Cardiac fibroblast (primary cell): ENCODE measurements at regions not wholly inside any gene's neighbourhood (a gene's known extent, or its start where the extent isn't known, plus 50 kb on each side); places are given as distances from the start of the nearest gene placed in this dataset.
"Not testable (repeated sequence)": the region's sequence is repeated elsewhere in the genome, so short reads cannot be mapped to it uniquely, and the experiment has no call there.

ENCODE experiments used
- DNase-seq, 2 donors: peaks; one replicate each; pipeline versions ENCODE4 v3.0.0 to v3.0.0-alpha.2; 2010; ENCODE audit warnings: low read depth in 2 of 2
- H3K4me3 ChIP-seq, 2 donors: replicated peaks in 1 of 2; 1 replicate in 1 of 2; 2 replicates in 1 of 2; pipeline ENCODE4 v1.5.1; 2011; ENCODE audit warnings: low read depth in 2 of 2, low read length in 2 of 2, mild to moderate bottlenecking in 2 of 2, moderate library complexity in 1 of 2
- CTCF ChIP-seq: IDR thresholded peaks from one replicate; pipeline ENCODE4 v1.5.1; 2011; ENCODE audit warnings: low read depth, mild to moderate bottlenecking, low read length, inconsistent platforms

GRCh38 chr9:86573886-86574285 lies 219.7 kb upstream of the TUT7 start:
- TF ChIP-seq CTCF, result no peak
- H3K4me3 ChIP-seq, result no peak overlapping the region
- DNase-seq, result no peak

DNA sequence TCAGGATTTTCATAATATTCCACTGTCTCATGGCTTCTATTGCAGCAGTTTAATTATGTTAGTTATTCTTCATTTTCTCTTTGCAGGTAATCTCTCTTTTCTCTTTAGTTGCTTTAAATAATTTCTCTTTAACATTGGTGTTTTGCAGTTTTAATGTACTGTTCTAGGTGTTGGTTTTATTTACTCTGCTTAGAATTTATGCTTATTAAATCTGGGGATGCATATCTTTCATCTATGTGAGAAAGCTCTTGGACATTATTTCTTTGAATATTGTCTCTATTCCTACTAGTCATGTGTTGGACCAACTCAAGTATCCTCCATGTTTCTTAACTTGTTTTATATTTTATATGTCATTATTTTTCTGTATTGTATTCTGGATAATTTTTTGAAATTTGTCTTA lies 218.7 kb upstream of the TUT7 start:
- H3K4me3 ChIP-seq, result no peak overlapping the region
- TF ChIP-seq CTCF, result no peak
- no peak for DNase-seq

DNA sequence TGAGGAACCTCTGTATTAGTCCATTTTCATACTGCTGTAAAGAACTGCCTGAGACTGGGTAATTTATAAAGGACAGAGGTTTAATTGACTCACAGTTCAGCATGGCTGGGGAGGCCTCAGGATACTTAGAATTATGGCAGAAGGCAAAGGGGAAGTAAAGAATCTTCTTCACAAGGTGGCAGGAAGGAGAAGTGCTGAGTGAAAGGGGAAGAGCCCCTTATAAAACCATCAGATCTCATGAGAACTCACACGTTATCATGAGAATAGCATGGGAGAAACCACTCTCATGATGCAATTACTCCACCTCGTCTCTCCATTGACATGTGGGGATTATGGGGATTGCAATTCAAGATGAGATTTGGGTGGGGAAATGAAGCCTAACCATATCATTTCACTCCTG lies 211.4 kb upstream of the TUT7 start:
- DNase-seq, H3K4me3 ChIP-seq: not testable (repeated sequence)

DNA sequence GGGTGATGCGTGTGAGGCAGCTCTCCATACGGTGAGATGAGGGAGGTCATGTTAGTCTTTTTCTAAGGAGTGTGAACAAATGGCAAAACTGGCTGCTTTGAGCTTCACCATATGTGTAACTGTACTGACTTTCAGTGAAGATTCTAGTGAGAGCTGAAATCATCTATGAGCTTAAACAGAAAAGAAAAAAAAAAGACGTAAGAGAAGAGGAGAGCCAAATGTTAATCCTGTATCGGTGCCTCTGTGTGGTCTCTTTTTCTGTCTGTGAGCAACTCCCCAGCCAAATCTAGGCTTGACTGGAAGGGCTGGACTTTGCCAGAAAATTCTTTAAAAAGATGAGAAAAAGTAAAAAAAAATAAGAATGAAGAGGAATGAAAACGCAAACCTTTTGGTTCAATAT lies 209.7 kb upstream of the TUT7 start:
- no peak overlapping the region for H3K4me3 ChIP-seq
- peak in 1 of 2 donors; percentile 5 for DNase-seq
- TF ChIP-seq CTCF, result no peak

GRCh38 chr9:86563350-86563749 lies 209.1 kb upstream of the TUT7 start:
- TF ChIP-seq CTCF, result no peak
- DNase-seq, result peak; percentile 13 to 27
- no peak overlapping the region for H3K4me3 ChIP-seq

GRCh38 chr9:86562691-86563090 lies 208.5 kb upstream of the TUT7 start:
- TF ChIP-seq CTCF, result no peak
- no peak overlapping the region for H3K4me3 ChIP-seq
- no peak for DNase-seq

DNA sequence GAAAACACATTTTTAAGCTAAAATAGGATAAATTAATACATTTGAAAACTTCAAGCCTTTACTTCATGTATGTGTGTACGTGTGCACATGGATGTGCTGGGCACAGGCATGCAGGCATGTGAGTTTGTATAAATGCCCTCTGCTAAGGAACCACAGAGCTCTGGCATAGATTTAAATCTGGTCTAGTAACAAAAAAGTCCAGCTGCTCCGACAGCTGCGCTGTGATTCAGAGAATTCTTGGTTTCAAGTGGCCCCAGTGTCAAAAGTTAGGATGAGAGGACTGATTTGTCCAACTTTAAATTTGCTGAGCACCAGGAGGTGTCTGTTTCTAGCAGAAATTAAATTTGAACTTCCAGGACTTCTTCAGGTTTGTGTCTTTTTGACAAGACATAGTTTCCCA lies 203.7 kb upstream of the TUT7 start:
- DNase-seq, result no peak
- no peak for TF ChIP-seq CTCF
- no peak overlapping the region for H3K4me3 ChIP-seq
